ENCODE measurements at regions not wholly inside any gene's neighbourhood (a gene's known extent, or its start where the extent isn't known, plus 50 kb on each side); places are given as distances from the start of the nearest gene placed in this dataset.
"Not testable (repeated sequence)": the region's sequence is repeated elsewhere in the genome, so short reads cannot be mapped to it uniquely, and the experiment has no call there.

DNA sequence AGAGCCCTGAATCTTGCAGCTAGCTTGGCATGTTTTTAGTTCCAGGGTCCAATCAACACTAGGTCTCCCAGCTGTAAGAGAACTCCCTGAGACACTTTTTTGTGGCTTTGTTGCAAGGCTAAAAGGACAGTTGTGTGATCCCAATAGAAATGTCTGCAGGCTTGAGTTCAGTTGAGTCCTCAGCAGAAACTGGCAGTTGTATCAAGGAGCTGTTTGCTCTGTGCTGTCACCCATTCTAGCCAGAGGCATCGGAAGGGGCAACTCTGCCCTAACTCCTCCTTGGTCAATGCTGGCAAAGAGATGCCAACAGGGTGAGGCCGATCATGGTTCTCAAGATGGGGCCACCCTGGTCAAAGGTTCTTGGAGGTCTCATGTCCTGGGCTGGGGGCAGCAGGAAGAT, 224.1 kb downstream of the BUB3 start:
- no peak for DNase-seq (ENCODE audit: low read depth in 2 of 2)

GRCh38 chr10:123379156-123379555, 225.0 kb downstream of the BUB3 start:
- no peak for DNase-seq (ENCODE audit: low read depth in 2 of 2)

- no peak for DNase-seq (ENCODE audit: low read depth in 2 of 2)
Observed at GRCh38 chr10:123380491-123381085, 226.4 kb downstream of the BUB3 start.

DNA sequence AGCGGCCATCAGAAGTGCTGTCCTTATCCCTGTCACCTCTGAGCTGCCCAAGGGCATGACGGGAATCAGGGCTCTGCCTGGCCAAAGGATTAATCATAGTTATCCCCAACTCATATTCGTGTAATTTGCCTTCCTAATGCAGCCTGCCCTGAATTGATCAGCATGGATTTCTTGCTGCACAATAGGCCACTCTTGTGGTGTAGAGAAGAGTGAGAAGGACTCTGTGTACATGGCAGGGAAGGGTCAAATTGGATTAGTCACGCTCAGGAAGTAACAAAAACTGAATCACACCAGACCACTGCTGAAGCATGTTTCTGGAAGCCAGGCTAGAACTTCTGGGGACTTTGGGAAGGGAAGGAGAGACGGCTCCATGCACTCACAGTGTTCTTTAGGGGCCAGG, 227.0 kb downstream of the BUB3 start:
- no peak for DNase-seq (ENCODE audit: low read depth in 2 of 2)

- no peak for DNase-seq (ENCODE audit: low read depth in 2 of 2)
Observed at GRCh38 chr10:123382491-123382890, 228.3 kb downstream of the BUB3 start.

DNA sequence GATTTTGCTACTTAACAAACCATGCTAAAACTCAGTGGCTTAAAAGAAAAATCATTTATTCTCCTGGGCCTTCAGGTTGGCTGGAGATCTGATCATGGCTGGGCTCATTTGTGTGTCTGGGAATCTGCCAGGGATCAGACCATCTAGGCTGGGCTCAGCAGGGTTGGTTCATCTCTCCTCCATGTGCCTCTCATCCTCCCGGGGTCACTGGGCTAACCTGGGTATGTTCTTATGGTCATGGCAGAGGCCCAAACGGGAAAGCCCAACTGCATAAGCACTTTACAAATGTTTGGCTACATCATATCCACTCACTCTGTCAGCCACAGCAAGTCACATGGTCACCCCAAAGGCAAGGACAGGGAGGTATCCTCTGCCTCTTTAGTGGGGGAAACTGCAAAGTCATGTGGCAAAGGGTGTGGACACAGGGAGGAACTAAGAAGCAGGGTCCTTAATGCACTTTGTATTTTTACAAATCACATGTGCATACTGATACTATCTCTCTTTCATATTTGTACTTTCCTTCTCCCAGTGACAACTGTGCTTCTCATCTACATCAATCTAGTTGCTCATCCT, 231.4 kb downstream of the BUB3 start:
- no peak for DNase-seq (ENCODE audit: low read depth in 2 of 2)

DNA sequence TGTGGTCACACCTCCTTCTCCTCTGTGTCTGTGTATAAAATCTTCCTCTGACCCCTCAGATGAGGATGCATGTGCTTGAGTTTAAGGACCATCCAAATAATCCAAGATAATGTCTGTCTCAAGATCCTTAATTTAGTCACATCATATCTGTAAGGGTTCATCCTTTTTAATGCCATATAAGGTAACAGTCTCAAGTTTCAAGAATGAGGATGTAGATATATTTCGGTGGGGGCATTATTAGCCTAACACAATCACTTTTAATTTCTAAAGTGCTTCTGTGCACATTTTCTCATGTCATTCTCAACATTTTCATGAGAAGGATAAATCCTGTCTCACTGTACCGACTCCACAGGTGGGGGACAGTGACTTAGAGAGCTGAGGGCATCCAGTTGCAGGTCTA, 235.3 kb downstream of the BUB3 start:
- DNase-seq (ENCODE audit: low read depth in 2 of 2), result no peak

GRCh38 chr10:123390332-123390731, 236.1 kb downstream of the BUB3 start:
- DNase-seq (ENCODE audit: low read depth in 2 of 2), result no peak

GRCh38 chr10:123390874-123391273, 236.7 kb downstream of the BUB3 start:
- no peak for DNase-seq (ENCODE audit: low read depth in 2 of 2)

DNA sequence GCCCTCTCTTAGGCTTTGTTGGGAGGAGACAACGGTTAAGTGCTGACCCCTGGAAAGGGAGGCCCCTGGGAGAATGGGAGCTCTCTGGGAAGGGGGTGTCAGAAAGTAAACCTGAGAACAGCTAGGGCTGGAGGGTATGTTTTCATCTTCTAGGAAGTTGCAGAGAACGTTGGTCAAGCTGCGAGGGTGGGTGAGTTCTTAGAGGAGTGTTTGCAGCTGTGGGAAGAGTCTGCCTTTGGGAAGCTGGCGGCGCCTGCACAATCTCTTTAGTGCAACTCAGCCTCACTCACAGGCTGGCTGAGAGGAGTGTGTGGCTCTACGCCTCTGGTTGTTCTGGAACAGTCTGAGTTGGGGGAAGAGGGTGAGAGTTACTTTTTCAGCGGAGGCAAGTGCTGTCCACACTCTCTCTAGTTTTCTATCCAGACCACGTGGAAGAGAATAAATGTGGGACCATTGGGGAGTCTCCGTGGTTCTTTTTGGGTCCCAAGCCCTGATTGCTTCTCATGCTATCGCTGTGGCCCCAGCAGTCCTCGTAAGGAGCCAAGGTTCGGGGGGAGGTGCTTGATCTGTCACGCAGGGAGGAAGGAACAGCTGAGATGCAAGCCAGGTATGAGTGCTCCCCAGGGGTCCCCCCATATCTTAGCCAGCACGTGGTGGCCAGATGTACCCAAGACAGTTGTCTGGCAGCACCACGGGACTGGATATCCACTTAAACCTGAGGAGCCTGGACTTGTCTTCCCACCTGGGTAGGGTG, 237.2 kb downstream of the BUB3 start:
- no peak for DNase-seq (ENCODE audit: low read depth in 2 of 2)

GRCh38 chr10:123392182-123392963, 238.2 kb downstream of the BUB3 start:
- DNase-seq (ENCODE audit: low read depth in 2 of 2), result no peak

DNA sequence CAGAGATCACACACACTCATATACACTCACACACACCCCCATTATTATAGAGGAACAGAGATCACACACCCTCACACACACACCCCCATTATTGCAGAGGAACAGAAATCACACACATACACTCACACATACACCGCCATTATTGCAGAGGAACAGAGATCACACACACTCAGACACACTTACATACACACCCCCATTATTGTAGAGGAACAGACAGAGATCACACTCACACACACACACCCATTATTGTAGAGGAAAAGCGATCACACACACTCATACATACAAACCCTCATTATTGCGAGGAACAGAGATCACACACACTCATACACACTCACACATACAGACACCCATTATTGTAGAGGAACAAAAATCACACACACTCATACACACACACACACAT, 239.0 kb downstream of the BUB3 start:
- DNase-seq (ENCODE audit: low read depth in 2 of 2), result no peak

DNA sequence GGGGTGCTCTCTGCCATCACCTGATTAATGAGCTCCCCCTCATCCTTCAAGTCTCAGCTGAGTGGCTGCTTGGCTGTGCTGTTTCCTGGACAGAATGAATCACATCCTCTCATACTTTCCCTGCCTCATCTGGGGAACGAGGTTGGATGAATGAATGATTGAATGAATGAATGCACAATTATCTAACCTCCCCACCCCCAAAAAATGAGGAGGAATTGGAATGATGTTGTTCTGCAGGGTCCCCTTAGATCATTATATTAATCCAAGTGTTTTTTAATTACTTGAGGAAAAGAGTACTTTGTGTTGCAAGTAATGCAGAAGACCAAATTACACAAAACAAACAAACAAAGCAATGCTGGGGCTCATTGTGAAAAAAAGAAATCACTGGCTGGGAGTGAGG, 240.2 kb downstream of the BUB3 start:
- no peak for DNase-seq (ENCODE audit: low read depth in 2 of 2)

GRCh38 chr10:123395234-123395633, 241.0 kb downstream of the BUB3 start:
- not testable (repeated sequence) for DNase-seq (ENCODE audit: low read depth in 2 of 2)

DNA sequence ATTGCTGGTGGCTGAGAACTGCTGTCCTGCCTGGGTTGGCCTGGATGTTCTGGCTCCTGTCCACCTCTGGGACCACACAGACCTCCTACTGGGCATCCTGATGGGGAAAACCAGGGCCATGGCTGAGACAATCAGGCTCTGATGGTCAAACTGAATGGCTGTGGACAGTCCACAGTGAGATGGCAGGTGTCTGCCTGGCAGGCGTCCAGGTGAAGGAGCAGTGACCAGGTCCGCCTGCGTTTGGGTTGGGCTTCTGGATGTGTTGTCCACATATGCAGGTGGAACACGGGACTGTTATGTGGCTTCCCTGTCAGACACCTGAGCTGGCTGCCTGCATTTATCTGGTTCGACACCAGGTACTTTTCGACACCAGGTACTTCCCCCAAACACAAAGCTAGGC, 241.7 kb downstream of the BUB3 start:
- no peak for DNase-seq (ENCODE audit: low read depth in 2 of 2)

- DNase-seq (ENCODE audit: low read depth in 2 of 2), result no peak
Observed at GRCh38 chr10:123398180-123398591, 244.0 kb downstream of the BUB3 start.

DNA sequence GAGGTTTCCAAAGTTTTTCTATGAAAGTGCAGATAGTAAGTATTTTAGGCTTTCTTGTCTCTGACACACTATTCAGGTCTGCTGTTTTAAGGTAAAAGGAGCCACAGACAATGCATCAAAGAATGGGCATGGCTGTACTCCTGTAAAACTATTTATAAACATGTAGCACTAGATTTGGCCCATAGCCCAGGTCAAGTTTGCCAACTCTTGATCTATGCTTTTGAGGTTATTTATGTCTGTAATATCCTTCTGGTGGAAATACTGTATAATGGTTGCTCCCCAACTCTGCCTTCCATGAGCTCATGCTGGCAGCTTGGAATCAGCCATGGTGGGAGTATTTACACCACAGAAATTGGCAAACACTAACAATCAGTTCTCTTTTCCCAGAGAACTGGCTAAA, 244.6 kb downstream of the BUB3 start:
- DNase-seq (ENCODE audit: low read depth in 2 of 2), result no peak

GRCh38 chr10:123399276-123399839, 245.2 kb downstream of the BUB3 start:
- DNase-seq (ENCODE audit: low read depth in 2 of 2), result no peak

DNA sequence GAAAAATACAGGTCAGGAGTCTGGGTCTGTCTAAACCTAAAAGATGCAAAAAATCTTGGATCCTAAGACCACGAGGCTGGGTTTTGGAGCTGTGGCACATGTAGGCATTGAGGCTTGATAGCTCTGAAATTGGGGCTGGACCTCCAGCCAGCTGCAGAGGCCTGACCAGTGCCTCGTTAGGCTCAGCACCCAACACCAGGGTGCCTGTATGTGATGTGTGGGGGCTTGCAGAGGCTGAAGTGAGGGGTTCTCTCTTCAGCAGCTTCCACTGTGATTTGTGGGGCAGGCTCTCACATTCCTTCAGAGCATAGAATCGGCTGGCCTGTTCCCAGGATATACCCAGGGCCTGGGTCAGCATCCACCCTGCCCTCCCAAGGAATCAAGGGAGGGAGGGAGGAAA, 247.8 kb downstream of the BUB3 start:
- DNase-seq (ENCODE audit: low read depth in 2 of 2), result no peak

DNA sequence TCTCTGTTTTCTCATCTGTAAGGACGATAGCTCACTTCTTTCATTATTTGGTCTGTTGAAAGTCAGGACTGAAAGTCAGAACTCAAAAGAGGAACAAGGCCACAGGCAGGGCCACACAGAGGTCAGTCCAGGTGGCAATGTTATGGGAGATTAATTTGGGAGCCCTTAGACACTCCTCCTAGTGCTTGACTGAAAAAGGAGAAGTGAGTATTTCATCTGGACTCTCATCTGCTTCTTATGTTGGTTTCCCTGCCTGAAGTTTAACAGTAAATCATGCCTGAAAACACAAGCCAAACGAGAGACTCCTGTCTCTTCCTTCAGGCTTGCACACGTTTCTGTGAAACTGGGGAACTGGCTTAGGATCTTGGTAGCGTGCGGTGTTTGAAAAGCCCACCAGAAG, 248.5 kb downstream of the BUB3 start:
- DNase-seq (ENCODE audit: low read depth in 2 of 2), result no peak

- DNase-seq (ENCODE audit: low read depth in 2 of 2), result no peak
Observed at GRCh38 chr10:123404357-123404756, 250.2 kb downstream of the BUB3 start.

GRCh38 chr10:123408660-123409059, 254.5 kb downstream of the BUB3 start:
- no peak for DNase-seq (ENCODE audit: low read depth in 2 of 2)
